ENCODE measurements at regions not wholly inside any gene's neighbourhood (a gene's known extent, or its start where the extent isn't known, plus 50 kb on each side); places are given as distances from the start of the nearest gene placed in this dataset.

DNA sequence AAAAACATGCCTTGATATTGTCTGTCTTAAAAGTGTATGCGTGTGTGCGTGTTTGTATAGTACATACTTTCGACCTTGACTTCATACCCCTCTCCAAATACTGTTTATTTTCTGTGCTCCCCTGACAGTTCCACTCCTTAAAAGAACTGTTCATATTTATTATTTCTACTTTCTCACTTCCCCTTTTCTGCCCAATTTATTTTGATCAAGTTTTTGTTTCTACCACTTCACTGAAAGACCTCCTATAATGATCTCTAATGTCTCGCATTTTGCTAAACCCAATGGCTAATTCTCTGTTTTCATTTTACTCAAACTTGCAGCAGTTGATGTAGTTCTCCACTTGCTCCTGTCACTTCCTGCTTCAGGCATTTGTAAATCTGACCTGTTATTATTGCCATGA lies 426.1 kb upstream of the KLF12 start:
- no peak overlapping the region for H3K4me2 ChIP-seq (ENCODE audit: low read depth, low read length, poor library complexity, severe bottlenecking)
- TF ChIP-seq EZH2phosphoT487 (conservative IDR thresholded peaks at IDR 0.05; ENCODE audit: low read length): no peak
- TF ChIP-seq, protein P1, sequence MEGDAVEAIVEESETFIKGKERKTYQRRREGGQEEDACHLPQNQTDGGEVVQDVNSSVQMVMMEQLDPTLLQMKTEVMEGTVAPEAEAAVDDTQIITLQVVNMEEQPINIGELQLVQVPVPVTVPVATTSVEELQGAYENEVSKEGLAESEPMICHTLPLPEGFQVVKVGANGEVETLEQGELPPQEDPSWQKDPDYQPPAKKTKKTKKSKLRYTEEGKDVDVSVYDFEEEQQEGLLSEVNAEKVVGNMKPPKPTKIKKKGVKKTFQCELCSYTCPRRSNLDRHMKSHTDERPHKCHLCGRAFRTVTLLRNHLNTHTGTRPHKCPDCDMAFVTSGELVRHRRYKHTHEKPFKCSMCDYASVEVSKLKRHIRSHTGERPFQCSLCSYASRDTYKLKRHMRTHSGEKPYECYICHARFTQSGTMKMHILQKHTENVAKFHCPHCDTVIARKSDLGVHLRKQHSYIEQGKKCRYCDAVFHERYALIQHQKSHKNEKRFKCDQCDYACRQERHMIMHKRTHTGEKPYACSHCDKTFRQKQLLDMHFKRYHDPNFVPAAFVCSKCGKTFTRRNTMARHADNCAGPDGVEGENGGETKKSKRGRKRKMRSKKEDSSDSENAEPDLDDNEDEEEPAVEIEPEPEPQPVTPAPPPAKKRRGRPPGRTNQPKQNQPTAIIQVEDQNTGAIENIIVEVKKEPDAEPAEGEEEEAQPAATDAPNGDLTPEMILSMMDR (IDR thresholded peaks at IDR 0.05; ENCODE audit: insufficient read depth, low read length, poor library complexity, severe bottlenecking): no peak

DNA sequence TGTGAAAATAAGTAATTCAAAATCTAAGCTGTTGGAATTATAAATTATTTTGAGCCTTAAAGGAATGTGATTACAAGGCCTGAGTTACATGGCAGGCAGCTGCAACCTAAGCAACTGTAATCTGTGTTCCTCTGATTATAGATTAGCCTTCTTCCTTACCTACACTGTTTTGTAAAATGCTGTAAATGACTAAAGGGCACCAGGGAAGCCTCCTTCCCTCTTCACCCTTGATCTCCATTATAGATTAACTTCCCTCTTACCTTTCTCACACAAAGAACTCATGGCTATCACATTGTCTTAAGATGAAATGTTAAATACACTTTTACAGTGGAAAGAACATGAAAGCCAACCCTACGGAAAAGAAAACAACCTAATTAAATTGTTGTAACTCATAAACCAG lies 423.7 kb upstream of the KLF12 start:
- H2AFZ ChIP-seq (ENCODE audit: low read depth, low read length, severe bottlenecking): no peak overlapping the region
- H3K27ac ChIP-seq (ENCODE audit: low read depth, low read length): no peak overlapping the region
- TF ChIP-seq, protein P1 (IDR thresholded peaks at IDR 0.05; ENCODE audit: insufficient read depth, low read length, poor library complexity, severe bottlenecking): no peak
- H3K79me2 ChIP-seq (ENCODE audit: insufficient read depth, low read length): no peaks in the 10 kb centered on the region
- no peaks in the 10 kb centered on the region for H4K20me1 ChIP-seq (ENCODE audit: low read depth, low read length)
- no peak overlapping the region for H3K4me2 ChIP-seq (ENCODE audit: low read depth, low read length, poor library complexity, severe bottlenecking)
- H3K27me3 ChIP-seq (ENCODE audit: low read length): no peaks in the 10 kb centered on the region
- no peaks in the 10 kb centered on the region for H3K36me3 ChIP-seq (ENCODE audit: low read length)
- H3K9me2 ChIP-seq (replicated peaks; ENCODE audit: insufficient read depth, low read length): no peaks in the 10 kb centered on the region
- no peak overlapping the region for H3K9ac ChIP-seq (ENCODE audit: low read length)
- no peaks in the 10 kb centered on the region for H3F3A ChIP-seq (ENCODE audit: insufficient read depth)
- no peak overlapping the region for H3K4me3 ChIP-seq (ENCODE audit: insufficient read depth, low read length, poor library complexity, severe bottlenecking)
- H3K9me3 ChIP-seq (ENCODE audit: insufficient read depth, low read length): no peaks in the 10 kb centered on the region

More for the DNA sequence above, 426.1 kb upstream of the KLF12 start:
- Histone ChIP-seq H2AFZ (ENCODE audit: low read depth, low read length, severe bottlenecking) (no peak overlapping the region), H3K79me2 (ENCODE audit: insufficient read depth, low read length) (no peaks in the 10 kb centered on the region), H3K9ac (ENCODE audit: low read length) (no peak overlapping the region), H4K20me1 (ENCODE audit: low read depth, low read length) (no peaks in the 10 kb centered on the region), H3K27ac (ENCODE audit: low read depth, low read length) (no peak overlapping the region), H3F3A (ENCODE audit: insufficient read depth) (no peaks in the 10 kb centered on the region), H3K4me3 (ENCODE audit: insufficient read depth, low read length, poor library complexity, severe bottlenecking) (no peak overlapping the region), H3K27me3 (ENCODE audit: low read length) (no peaks in the 10 kb centered on the region), H3K36me3 (ENCODE audit: low read length) (no peaks in the 10 kb centered on the region), H3K9me3 (ENCODE audit: insufficient read depth, low read length) (no peaks in the 10 kb centered on the region), H3K9me2 (replicated peaks; ENCODE audit: insufficient read depth, low read length) (no peaks in the 10 kb centered on the region)

DNA sequence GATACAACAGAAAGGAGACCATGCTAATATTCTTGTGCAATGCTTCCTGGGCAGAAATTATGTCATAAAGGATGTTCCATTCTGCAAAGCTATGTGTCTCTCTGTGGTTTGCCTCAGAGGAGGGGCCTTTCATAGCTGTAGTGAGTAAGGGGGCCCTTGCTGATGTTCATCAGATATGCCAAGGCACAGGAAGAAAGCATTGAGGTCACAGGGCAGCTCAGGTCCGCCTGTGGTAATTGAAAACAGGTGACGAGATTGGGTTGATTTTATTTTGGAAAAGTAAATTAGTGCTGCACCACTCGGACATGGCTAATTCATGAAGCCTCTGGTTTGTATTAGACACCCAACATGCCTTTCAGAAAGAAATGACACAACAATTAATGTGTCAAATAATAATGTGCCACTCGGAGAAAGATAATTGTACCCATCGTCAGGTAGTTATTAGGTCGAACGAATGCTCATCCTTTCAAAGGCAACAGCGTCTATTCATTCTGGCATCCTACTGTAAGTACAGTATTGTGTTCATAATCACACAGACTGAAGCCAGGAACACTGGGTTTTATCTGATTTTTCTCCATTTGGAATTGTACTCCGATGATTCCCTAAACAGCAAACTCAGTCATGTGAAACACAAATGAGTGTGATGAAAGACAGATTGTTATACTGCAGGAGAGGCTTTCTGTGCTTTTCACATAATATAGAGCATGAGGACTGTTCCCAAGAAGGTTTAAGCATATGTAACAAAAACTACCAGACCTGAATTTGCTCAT lies 421.6 kb upstream of the KLF12 start:
- Histone ChIP-seq H3K36me3 (ENCODE audit: low read length) (no peaks in the 10 kb centered on the region), H3K4me3 (ENCODE audit: insufficient read depth, low read length, poor library complexity, severe bottlenecking) (no peak overlapping the region), H3K4me2 (ENCODE audit: low read depth, low read length, poor library complexity, severe bottlenecking) (no peak overlapping the region), H3K9me2 (replicated peaks; ENCODE audit: insufficient read depth, low read length) (no peaks in the 10 kb centered on the region), H3K9me3 (ENCODE audit: insufficient read depth, low read length) (no peaks in the 10 kb centered on the region), H4K20me1 (ENCODE audit: low read depth, low read length) (no peaks in the 10 kb centered on the region), H3F3A (ENCODE audit: insufficient read depth) (no peaks in the 10 kb centered on the region), H3K27ac (ENCODE audit: low read depth, low read length) (no peak overlapping the region), H3K79me2 (ENCODE audit: insufficient read depth, low read length) (no peaks in the 10 kb centered on the region), H3K27me3 (ENCODE audit: low read length) (no peaks in the 10 kb centered on the region), H2AFZ (ENCODE audit: low read depth, low read length, severe bottlenecking) (no peak overlapping the region), H3K9ac (ENCODE audit: low read length) (no peak overlapping the region)
- TF ChIP-seq, protein P1 (IDR thresholded peaks at IDR 0.05; ENCODE audit: insufficient read depth, low read length, poor library complexity, severe bottlenecking): no peak
- TF ChIP-seq EZH2phosphoT487 (conservative IDR thresholded peaks at IDR 0.05; ENCODE audit: low read length): no peak

All from SU-DHL-6 (cell line).